Kidney epithelial cell (primary cell): ENCODE measurements at regions not wholly inside any gene's neighbourhood (a gene's known extent, or its start where the extent isn't known, plus 50 kb on each side); places are given as distances from the start of the nearest gene placed in this dataset.
"Not testable (repeated sequence)": the region's sequence is repeated elsewhere in the genome, so short reads cannot be mapped to it uniquely, and the experiment has no call there.

Source experiments
- DNase-seq: peaks from one replicate; pipeline ENCODE4 v3.0.0-alpha.2; 2010; ENCODE audit warnings: low read depth
- H3K27me3 ChIP-seq: 2 replicates; pipeline ENCODE4 v1.6.0; 2011; ENCODE audit warnings: low read length; ENCODE audit not compliant: control insufficient read depth, insufficient read depth
- H3K36me3 ChIP-seq: 2 replicates; pipeline ENCODE4 v1.5.1; 2011; ENCODE audit warnings: low read length; ENCODE audit not compliant: control insufficient read depth, insufficient read depth
- H3K4me3 ChIP-seq: 2 replicates; pipeline ENCODE4 v1.5.1; 2011; ENCODE audit warnings: low read depth, mild to moderate bottlenecking, control low read depth, low read length
- TF ChIP-seq, protein P1 (sequence below): IDR thresholded peaks from 2 replicates; pipeline ENCODE4 v1.5.1; 2011; ENCODE audit warnings: mild to moderate bottlenecking, moderate library complexity, low read length, control low read depth, inconsistent platforms; ENCODE audit not compliant: insufficient read depth, poor library complexity, severe bottlenecking

DNA sequence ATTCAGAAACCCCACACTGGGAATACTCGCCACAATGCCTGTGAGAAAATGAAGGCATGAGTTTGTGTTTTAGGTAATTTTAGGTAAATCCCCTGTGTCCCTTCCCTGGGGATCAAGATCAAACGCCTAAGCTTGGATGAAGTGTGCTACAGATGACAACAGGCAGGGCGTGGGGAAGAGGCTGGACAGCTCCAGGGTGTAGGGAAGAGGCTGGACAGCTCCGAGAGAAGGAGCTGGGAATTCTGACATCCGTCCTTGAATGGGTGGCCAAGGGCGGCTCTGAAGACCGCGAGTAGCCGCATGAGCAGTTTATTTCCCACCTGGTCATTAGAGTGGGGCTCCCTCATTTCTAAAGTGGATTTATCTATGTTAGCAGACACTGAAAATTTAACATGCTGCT, 109.7 kb downstream of the RAMP3 start:
- Histone ChIP-seq H3K27me3 (peaks cover 3% of the 10 kb centered on the region), H3K36me3 (no peaks in the 10 kb centered on the region), H3K4me3 (no peak overlapping the region)
- no peak for DNase-seq
- TF ChIP-seq, protein P1, sequence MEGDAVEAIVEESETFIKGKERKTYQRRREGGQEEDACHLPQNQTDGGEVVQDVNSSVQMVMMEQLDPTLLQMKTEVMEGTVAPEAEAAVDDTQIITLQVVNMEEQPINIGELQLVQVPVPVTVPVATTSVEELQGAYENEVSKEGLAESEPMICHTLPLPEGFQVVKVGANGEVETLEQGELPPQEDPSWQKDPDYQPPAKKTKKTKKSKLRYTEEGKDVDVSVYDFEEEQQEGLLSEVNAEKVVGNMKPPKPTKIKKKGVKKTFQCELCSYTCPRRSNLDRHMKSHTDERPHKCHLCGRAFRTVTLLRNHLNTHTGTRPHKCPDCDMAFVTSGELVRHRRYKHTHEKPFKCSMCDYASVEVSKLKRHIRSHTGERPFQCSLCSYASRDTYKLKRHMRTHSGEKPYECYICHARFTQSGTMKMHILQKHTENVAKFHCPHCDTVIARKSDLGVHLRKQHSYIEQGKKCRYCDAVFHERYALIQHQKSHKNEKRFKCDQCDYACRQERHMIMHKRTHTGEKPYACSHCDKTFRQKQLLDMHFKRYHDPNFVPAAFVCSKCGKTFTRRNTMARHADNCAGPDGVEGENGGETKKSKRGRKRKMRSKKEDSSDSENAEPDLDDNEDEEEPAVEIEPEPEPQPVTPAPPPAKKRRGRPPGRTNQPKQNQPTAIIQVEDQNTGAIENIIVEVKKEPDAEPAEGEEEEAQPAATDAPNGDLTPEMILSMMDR, result no peak

DNA sequence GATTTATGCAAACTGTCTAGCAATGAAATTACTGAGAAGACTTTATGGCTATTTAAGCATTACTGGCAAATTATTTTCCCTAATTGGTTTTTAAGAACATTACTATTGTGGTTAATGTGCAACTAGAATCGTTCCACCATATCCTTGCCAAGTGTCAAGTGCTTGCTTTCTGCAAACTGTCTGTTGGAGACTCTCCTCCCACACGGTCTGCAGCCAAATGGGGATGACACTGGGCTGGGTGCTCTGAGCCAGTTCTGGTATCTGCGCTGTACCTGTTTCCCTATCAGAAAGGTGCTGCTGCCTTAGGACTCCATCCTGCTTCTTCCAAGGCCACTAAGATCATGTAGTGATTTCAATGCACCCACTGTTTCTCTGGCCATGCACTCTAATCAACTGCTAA, 110.4 kb downstream of the RAMP3 start:
- DNase-seq, result no peak
- peaks cover 3% of the 10 kb centered on the region for H3K27me3 ChIP-seq
- TF ChIP-seq, protein P1, result no peak
- no peaks in the 10 kb centered on the region for H3K36me3 ChIP-seq
- H3K4me3 ChIP-seq, result no peak overlapping the region

- no peaks in the 10 kb centered on the region for H3K36me3 ChIP-seq
- DNase-seq, result no peak
- TF ChIP-seq, protein P1, result no peak
These were observed 111.6 kb downstream of the RAMP3 start for GRCh38 chr7:45269192-45269591.

DNA sequence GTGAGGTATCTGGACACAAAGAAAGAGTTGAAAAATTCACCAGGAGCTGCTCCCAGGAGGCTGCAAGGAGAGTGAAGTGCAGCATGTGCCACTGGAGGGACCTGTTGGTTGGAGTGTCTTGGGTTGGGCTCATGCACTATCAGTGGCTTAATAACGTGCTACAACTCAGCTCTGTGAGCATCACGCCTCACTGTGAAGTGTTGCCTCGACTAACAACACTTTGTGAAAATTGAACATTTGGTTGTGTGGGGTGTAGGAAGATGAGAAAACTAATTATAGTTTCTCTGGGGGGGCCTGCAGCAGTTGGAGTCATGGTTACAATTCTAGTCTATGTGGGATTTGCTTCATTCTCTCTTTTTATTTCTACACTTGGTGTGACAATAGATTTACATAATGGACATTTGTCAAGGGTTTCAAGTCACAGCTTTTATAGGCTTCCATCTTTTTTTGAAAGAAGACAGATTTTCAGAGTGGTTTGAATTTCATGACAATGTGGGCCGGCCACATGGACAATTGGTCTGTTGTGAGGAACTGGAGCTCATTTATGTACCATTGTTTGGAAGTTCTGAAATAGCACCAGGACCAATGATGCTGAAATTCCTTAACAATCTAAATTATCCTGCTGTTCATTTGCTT, 121.3 kb downstream of the RAMP3 start:
- TF ChIP-seq, protein P1, result no peak
- DNase-seq, result no peak
- Histone ChIP-seq H3K4me3 (no peak overlapping the region), H3K27me3 (peaks cover 2% of the 10 kb centered on the region), H3K36me3 (no peaks in the 10 kb centered on the region)

More at GRCh38 chr7:45269192-45269591, 111.6 kb downstream of the RAMP3 start:
- peaks cover 3% of the 10 kb centered on the region for H3K27me3 ChIP-seq
- no peak overlapping the region for H3K4me3 ChIP-seq

DNA sequence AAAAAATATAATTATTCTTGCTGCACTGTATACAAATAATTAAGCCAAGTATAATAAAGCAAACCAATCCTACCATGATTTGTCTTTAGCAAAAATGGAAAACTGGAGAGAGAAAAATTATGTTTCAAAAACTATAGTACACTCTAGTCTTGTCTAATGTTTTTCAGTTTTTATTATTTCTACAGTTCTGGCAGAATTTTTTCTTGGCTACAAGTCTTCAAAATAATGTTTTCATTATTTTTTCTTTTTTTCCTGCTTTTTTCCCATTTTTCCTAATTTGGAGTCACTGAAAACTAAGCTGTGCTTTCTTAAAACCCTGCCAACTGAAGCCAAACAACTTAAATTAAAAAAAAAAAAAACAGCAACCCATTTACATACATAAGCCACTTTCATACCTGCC, 132.0 kb downstream of the RAMP3 start:
- DNase-seq, H3K27me3 ChIP-seq, H3K36me3 ChIP-seq, H3K4me3 ChIP-seq: not testable (repeated sequence)

- TF ChIP-seq, protein P1, result no peak
- no peaks in the 10 kb centered on the region for H3K36me3 ChIP-seq
- DNase-seq, result no peak
- H3K27me3 ChIP-seq, result no peaks in the 10 kb centered on the region
- no peak overlapping the region for H3K4me3 ChIP-seq
These were observed 133.3 kb downstream of the RAMP3 start for GRCh38 chr7:45290880-45291279.
